GM23338 (cell line): ENCODE measurements at regions not wholly inside any gene's neighbourhood (a gene's known extent, or its start where the extent isn't known, plus 50 kb on each side); places are given as distances from the start of the nearest gene placed in this dataset.

ENCODE experiments used
- ATAC-seq: fragments of 200-7000 bp; cut with Tn5 transposase; 3 replicates; pipeline ENCODE4 v1.9.1; 2020
- DNase-seq: peaks from one replicate; pipeline ENCODE4 v3.0.0-alpha.2; 2015; ENCODE audit warnings: low spot score
- H2AFZ ChIP-seq: fragments of 200-600 bp; sonication (generic); 2 replicates; pipeline ENCODE4 v1.8.0; 2016; ENCODE audit warnings: antibody characterized with exemption, mild to moderate bottlenecking, moderate library complexity
- H3F3A ChIP-seq: fragments of 200-600 bp; sonication (generic); replicated peaks from 2 replicates; pipeline ENCODE4 v1.8.0; 2017; ENCODE audit warnings: antibody characterized with exemption, mixed run types, low read depth
- H3K27ac ChIP-seq: fragments of 200-600 bp; sonication (generic); 2 replicates; pipeline ENCODE4 v1.6.1; 2016; ENCODE audit warnings: low read depth
- H3K27me3 ChIP-seq: fragments of 200-600 bp; sonication (generic); 2 replicates; pipeline ENCODE4 v1.8.0; 2016; ENCODE audit warnings: mild to moderate bottlenecking, mixed run types, moderate library complexity; ENCODE audit not compliant: insufficient read depth
- H3K36me3 ChIP-seq: fragments of 200-600 bp; sonication (generic); 2 replicates; pipeline ENCODE4 v1.8.0; 2016; ENCODE audit warnings: mild to moderate bottlenecking; ENCODE audit not compliant: insufficient read depth
- H3K4me1 ChIP-seq: fragments of 200-600 bp; sonication (generic); 2 replicates; pipeline ENCODE4 v1.8.0; 2016; ENCODE audit warnings: mild to moderate bottlenecking, moderate library complexity; ENCODE audit not compliant: insufficient read depth
- H3K4me2 ChIP-seq: fragments of 200-600 bp; sonication (generic); 2 replicates; pipeline ENCODE4 v1.7.1; 2017; ENCODE audit warnings: mixed run types
- H3K4me3 ChIP-seq: fragments of 200-600 bp; sonication (generic); 2 replicates; pipeline ENCODE4 v1.6.1; 2016; ENCODE audit warnings: mixed run types
- H3K79me2 ChIP-seq: fragments of 200-600 bp; sonication (generic); replicated peaks from 2 replicates; pipeline ENCODE4 v1.8.0; 2017; ENCODE audit warnings: mild to moderate bottlenecking; ENCODE audit not compliant: insufficient read depth
- H3K9me2 ChIP-seq: fragments of 200-600 bp; sonication (generic); 2 replicates; pipeline ENCODE4 v1.8.0; 2017; ENCODE audit not compliant: insufficient read depth
- H4K20me1 ChIP-seq: fragments of 200-600 bp; sonication (generic); replicated peaks from 2 replicates; pipeline ENCODE4 v1.8.0; 2017; ENCODE audit warnings: mild to moderate bottlenecking; ENCODE audit not compliant: insufficient read depth
- H3K27ac Mint-ChIP-seq: 2 replicates; pipeline ENCODE4 v1.8.0; 2020; ENCODE audit warnings: inconsistent platforms, mild to moderate bottlenecking, moderate library complexity, mixed read lengths
- H3K27me3 Mint-ChIP-seq: 3 replicates; pipeline ENCODE4 v1.8.0; 2022; ENCODE audit warnings: low read depth, mild to moderate bottlenecking, moderate library complexity, mixed read lengths, inconsistent platforms; ENCODE audit not compliant: insufficient read depth, poor library complexity
- H3K36me3 Mint-ChIP-seq: 3 replicates; pipeline ENCODE4 v1.8.0; 2021; ENCODE audit warnings: low read depth, mild to moderate bottlenecking, inconsistent platforms, moderate library complexity, mixed read lengths
- H3K4me1 Mint-ChIP-seq: 3 replicates; pipeline ENCODE4 v1.8.0; 2020; ENCODE audit warnings: mild to moderate bottlenecking, inconsistent platforms, mixed read lengths
- H3K4me3 Mint-ChIP-seq: 3 replicates; pipeline ENCODE4 v1.8.0; 2021; ENCODE audit warnings: moderate library complexity, mild to moderate bottlenecking, inconsistent platforms, mixed read lengths
- H3K9me3 Mint-ChIP-seq: 3 replicates; pipeline ENCODE4 v1.8.0; 2020; ENCODE audit warnings: moderate library complexity, mild to moderate bottlenecking, inconsistent platforms, mixed read lengths
- CTCF ChIP-seq, 2 experiments: fragments of 200-600 bp in 1 of 2; sonication (generic) in 1 of 2; conservative IDR thresholded peaks; 2 replicates each; pipeline versions ENCODE4 v1.5.1 to v1.6.1; 2016 to 2017; ENCODE audit warnings: antibody characterized with exemption in 2 of 2, low read depth in 2 of 2, mild to moderate bottlenecking in 2 of 2, moderate library complexity in 1 of 2
- ETS1 ChIP-seq: IDR thresholded peaks from 2 replicates; pipeline ENCODE4 v1.6.1; 2016; ENCODE audit warnings: antibody characterized with exemption
- EZH2 ChIP-seq: fragments of 200-600 bp; sonication (generic); IDR thresholded peaks from one replicate; pipeline ENCODE4 v1.8.0; 2017; ENCODE audit warnings: antibody characterized with exemption, mild to moderate bottlenecking, low read depth; ENCODE audit not compliant: unreplicated experiment
- JUNB ChIP-seq: IDR thresholded peaks from one replicate; pipeline ENCODE4 v1.6.1; 2016; ENCODE audit warnings: antibody characterized with exemption; ENCODE audit not compliant: unreplicated experiment
- NANOG ChIP-seq: IDR thresholded peaks from 2 replicates; pipeline ENCODE4 v1.6.1; 2016; ENCODE audit warnings: antibody characterized with exemption, borderline replicate concordance
- POLR2AphosphoS5 ChIP-seq: IDR thresholded peaks from 2 replicates; pipeline ENCODE4 v1.6.1; 2016; ENCODE audit warnings: antibody characterized with exemption, low read depth
- STAT1 ChIP-seq: IDR thresholded peaks from one replicate; pipeline ENCODE4 v1.6.1; 2016; ENCODE audit warnings: antibody characterized with exemption; ENCODE audit not compliant: unreplicated experiment
- ZNF114 ChIP-seq: fragments of 250-450 bp; sonication (Bioruptor Pico); IDR thresholded peaks from 2 replicates; pipeline ENCODE4 v1.5.0; 2020; ENCODE audit warnings: mild to moderate bottlenecking, moderate library complexity
- ZNF331 ChIP-seq: fragments of 250-450 bp; sonication (Bioruptor Pico); IDR thresholded peaks from 2 replicates; pipeline ENCODE4 v1.5.0; 2020; ENCODE audit warnings: low read depth, mild to moderate bottlenecking, moderate library complexity
- ZNF462 ChIP-seq: fragments of 250-450 bp; sonication (Bioruptor Pico); IDR thresholded peaks from 2 replicates; pipeline ENCODE4 v1.5.0; 2020; ENCODE audit warnings: mild to moderate bottlenecking, moderate library complexity

- Histone ChIP-seq H4K20me1 (no peaks in the 10 kb centered on the region), H3K36me3 (no peaks in the 10 kb centered on the region), H3F3A (no peaks in the 10 kb centered on the region), H2AFZ (no peak overlapping the region), H3K9me2 (no peaks in the 10 kb centered on the region), H3K79me2 (no peaks in the 10 kb centered on the region), H3K27ac (no peak overlapping the region), H3K4me3 (no peak overlapping the region), H3K4me2 (no peak overlapping the region), H3K4me1 (no peaks in the 10 kb centered on the region; the same call in 1 of the 2 replicates), H3K27me3 (no peaks in the 10 kb centered on the region)
- no peaks in the 10 kb centered on the region for H3K36me3 Mint-ChIP-seq
- no peak for DNase-seq
- H3K27ac Mint-ChIP-seq: no peak overlapping the region
- no peaks in the 10 kb centered on the region for H3K9me3 Mint-ChIP-seq
- H3K4me1 Mint-ChIP-seq: no peaks in the 10 kb centered on the region
- H3K4me3 Mint-ChIP-seq: no peak overlapping the region
- H3K27me3 Mint-ChIP-seq: no peaks in the 10 kb centered on the region
- TF ChIP-seq ZNF114 (CRISPR knock-in tag): no peak
- TF ChIP-seq ZNF462: no peak
- no peak for TF ChIP-seq STAT1
- no peak for TF ChIP-seq ZNF331 (CRISPR knock-in tag)
- no peak for TF ChIP-seq CTCF (conservative IDR thresholded peaks at IDR 0.05; ENCODE audit: low read depth in 2 of 2)
- no peak for TF ChIP-seq ETS1
- TF ChIP-seq NANOG: no peak
- TF ChIP-seq EZH2: no peak
- no peak for TF ChIP-seq JUNB
- no peak for TF ChIP-seq POLR2AphosphoS5
- no peak for ATAC-seq
Observed at GRCh38 chr10:89915021-89915420, 213.6 kb downstream of the KIF20B start.
